Adrenal gland (tissue), 9 donors: ENCODE measurements at regions not wholly inside any gene's neighbourhood (a gene's known extent, or its start where the extent isn't known, plus 50 kb on each side); places are given as distances from the start of the nearest gene placed in this dataset.

Experiments used
- DNase-seq, 7 donors: peaks; one replicate each; pipeline ENCODE4 v3.0.0-alpha.2; 2019 to 2020
- H3K27ac ChIP-seq, 5 donors: fragments of 200-600 bp; sonication (generic) in 4 of 5; 1 replicate in 3 of 5; 2 replicates in 2 of 5; pipeline versions ENCODE4 v1.5.1 to v1.8.0; 2016 to 2020; ENCODE audit warnings: mild to moderate bottlenecking in 1 of 5
- H3K27me3 ChIP-seq: fragments of 200-600 bp; 2 replicates; pipeline ENCODE4 v1.8.0; 2021
- H3K36me3 ChIP-seq, 2 donors: fragments of 200-600 bp; replicated peaks in 1 of 2; 1 replicate in 1 of 2; 2 replicates in 1 of 2; pipeline versions ENCODE4 v1.5.1 to v1.8.0; 2018 to 2022
- H3K4me1 ChIP-seq, 2 donors: fragments of 200-600 bp; replicated peaks in 1 of 2; 1 replicate in 1 of 2; 2 replicates in 1 of 2; pipeline versions ENCODE4 v1.5.1 to v1.8.0; 2018 to 2021
- H3K4me3 ChIP-seq, 4 donors: fragments of 200-600 bp; sonication (generic) in 3 of 4; one replicate each; pipeline ENCODE4 v1.5.1; 2016 to 2018
- H3K9me3 ChIP-seq, 3 donors: fragments of 200-600 bp; sonication (generic) in 1 of 3; replicated peaks in 1 of 3; 1 replicate in 2 of 3; 2 replicates in 1 of 3; pipeline versions ENCODE4 v1.5.1 to v1.8.0; 2016 to 2021
- CTCF ChIP-seq, 6 experiments: fragments of 450-650 bp in 4 of 6; fragments of 200-600 bp in 2 of 6; sonication (generic) in 1 of 6; IDR thresholded peaks; 1 replicate in 5 of 6; 2 replicates in 1 of 6; pipeline versions ENCODE4 v1.5.1 to v1.8.0; 2016 to 2021; ENCODE audit warnings: antibody characterized with exemption in 6 of 6, mild to moderate bottlenecking in 2 of 6, moderate library complexity in 1 of 6
- POLR2A ChIP-seq, 2 donors: fragments of 450-650 bp; IDR thresholded peaks; one replicate each; pipeline ENCODE4 v1.6.1; 2017; ENCODE audit warnings: antibody characterized with exemption in 2 of 2, mild to moderate bottlenecking in 2 of 2, moderate library complexity in 1 of 2
- WGBS, 4 donors: extraction: QIAGEN DNeasy Blood & Tissue Kit in 2 of 4; methylation state at CpG; one replicate each; pipeline versions ENCODE4 v1.1.5 to v1.1.7; 2013 to 2017; 5-methylcytosine and 5-hydroxymethylcytosine counted together
- intact Hi-C, 2 donors: fragments of 100-400 bp; cut with DNase I; formaldehyde crosslinking; loops; one replicate each; pipeline versions ENCODE4 v1.14.1 to v1.15.0; 2022 to 2023
- donor health status: healthy with polysubstance abuse.
- donor health status: Bipolar disorder and iron deficiency.
- donor health status: DM: yes; HTN: yes; CAD: no.
- donor health status: DM: no; HTN: no; CAD: no.
- donor health status: DM: no; HTN: no; CAD: no.

- H3K4me1 ChIP-seq = no peaks in the 10 kb centered on the region
- H3K9me3 ChIP-seq = no peaks in the 10 kb centered on the region
- WGBS, 4 donors = 70 to 79% (median 76%) methylated on average over 2 of the region's 2 CpGs
- H3K36me3 ChIP-seq = no peaks in the 10 kb centered on the region
- no peak for TF ChIP-seq POLR2A (IDR thresholded peaks at IDR 0.05)
- no peak for TF ChIP-seq CTCF (IDR thresholded peaks at IDR 0.05)
- no peaks in the 10 kb centered on the region for H3K27me3 ChIP-seq
- no peak overlapping the region for H3K4me3 ChIP-seq
- no peak for DNase-seq
- intact Hi-C loops = no loop called here
- H3K27ac ChIP-seq = no peak overlapping the region
Measured at GRCh38 chr3:163877805-163878204, 1200.5 kb downstream of the SI start.

- intact Hi-C loops = no loop called here
- H3K4me3 ChIP-seq = no peak overlapping the region
- H3K27ac ChIP-seq = no peak overlapping the region
- no peaks in the 10 kb centered on the region for H3K27me3 ChIP-seq
- no peaks in the 10 kb centered on the region for H3K36me3 ChIP-seq
- no peak for TF ChIP-seq POLR2A (IDR thresholded peaks at IDR 0.05)
- TF ChIP-seq CTCF (IDR thresholded peaks at IDR 0.05) = no peak
- DNase-seq = no peak
- no peaks in the 10 kb centered on the region for H3K4me1 ChIP-seq
- no peaks in the 10 kb centered on the region for H3K9me3 ChIP-seq
Measured at GRCh38 chr3:163863146-163863545, 1215.2 kb downstream of the SI start.

- H3K4me1 ChIP-seq = no peaks in the 10 kb centered on the region
- H3K27me3 ChIP-seq = no peaks in the 10 kb centered on the region
- no peak for TF ChIP-seq POLR2A (IDR thresholded peaks at IDR 0.05)
- no peak for TF ChIP-seq CTCF (IDR thresholded peaks at IDR 0.05)
- H3K27ac ChIP-seq = no peak overlapping the region
- DNase-seq = no peak
- 39 to 77% (median 64%) methylated on average over 2 of the region's 2 CpGs for WGBS, 4 donors
- no peaks in the 10 kb centered on the region for H3K9me3 ChIP-seq
- H3K4me3 ChIP-seq = no peak overlapping the region
- intact Hi-C loops = no loop called here
- no peaks in the 10 kb centered on the region for H3K36me3 ChIP-seq
Measured at GRCh38 chr3:163852233-163852632, 1226.1 kb downstream of the SI start.

GRCh38 chr3:163838769-163839168 lies 1239.5 kb downstream of the SI start:
- Histone ChIP-seq H3K27ac (no peak overlapping the region), H3K27me3 (no peaks in the 10 kb centered on the region), H3K4me3 (no peak overlapping the region), H3K9me3 (no peaks in the 10 kb centered on the region), H3K4me1 (no peaks in the 10 kb centered on the region), H3K36me3 (no peaks in the 10 kb centered on the region)
- 45 to 65% (median 60%) methylated on average over 4 of the region's 4 CpGs for WGBS, 4 donors
- intact Hi-C loops = no loop called here
- TF ChIP-seq CTCF (IDR thresholded peaks at IDR 0.05) (no peak), POLR2A (IDR thresholded peaks at IDR 0.05) (no peak)
- DNase-seq = no peak
